ENCODE measurements at regions not wholly inside any gene's neighbourhood (a gene's known extent, or its start where the extent isn't known, plus 50 kb on each side); places are given as distances from the start of the nearest gene placed in this dataset.
"Not testable (repeated sequence)": the region's sequence is repeated elsewhere in the genome, so short reads cannot be mapped to it uniquely, and the experiment has no call there.

- H3K27ac ChIP-seq: no peak overlapping the region
- no peak overlapping the region for H3K4me3 ChIP-seq
These were observed 70.2 kb upstream of the ABLIM1 start for GRCh38 chr10:114728325-114728724.

GRCh38 chr10:114729103-114729659, 71.1 kb upstream of the ABLIM1 start:
- H3K27ac ChIP-seq: no peak overlapping the region
- H3K4me3 ChIP-seq: no peak overlapping the region

- H3K4me3 ChIP-seq: no peak overlapping the region
- H3K27ac ChIP-seq: no peak overlapping the region
These were observed 72.2 kb upstream of the ABLIM1 start for GRCh38 chr10:114730291-114730690.

- Histone ChIP-seq H3K4me3 (no peak overlapping the region), H3K27ac (no peak overlapping the region)
These were observed 74.9 kb upstream of the ABLIM1 start for GRCh38 chr10:114732931-114733330.

GRCh38 chr10:114735946-114736345, 77.9 kb upstream of the ABLIM1 start:
- Histone ChIP-seq H3K27ac (no peak overlapping the region), H3K4me3 (no peak overlapping the region)

GRCh38 chr10:114743521-114744231, 77.9 kb upstream of the FHIP2A start:
- Histone ChIP-seq H3K4me3 (no peak overlapping the region), H3K27ac (no peak overlapping the region)

- no peak overlapping the region for H3K27ac ChIP-seq
- H3K4me3 ChIP-seq: no peak overlapping the region
These were observed 75.0 kb upstream of the FHIP2A start for GRCh38 chr10:114746531-114746930.

- no peak overlapping the region for H3K4me3 ChIP-seq
- no peak overlapping the region for H3K27ac ChIP-seq
These were observed 73.3 kb upstream of the FHIP2A start for GRCh38 chr10:114748241-114748640.

GRCh38 chr10:114749014-114749413, 72.6 kb upstream of the FHIP2A start:
- Histone ChIP-seq H3K4me3 (no peak overlapping the region), H3K27ac (no peak overlapping the region)

GRCh38 chr10:114749510-114749909, 72.1 kb upstream of the FHIP2A start:
- no peak overlapping the region for H3K4me3 ChIP-seq
- H3K27ac ChIP-seq: peak overlapping the region in 1 of 21 experiments; percentile 12

GRCh38 chr10:114751856-114752255, 69.7 kb upstream of the FHIP2A start:
- Histone ChIP-seq H3K4me3 (no peak overlapping the region), H3K27ac (no peak overlapping the region)

- not testable (repeated sequence) for H3K4me3 ChIP-seq, H3K27ac ChIP-seq
These were observed 69.0 kb upstream of the FHIP2A start for GRCh38 chr10:114752570-114752969.

GRCh38 chr10:114753126-114753525, 68.5 kb upstream of the FHIP2A start:
- no peak overlapping the region for H3K27ac ChIP-seq
- no peak overlapping the region for H3K4me3 ChIP-seq

GRCh38 chr10:114754445-114755320, 66.9 kb upstream of the FHIP2A start:
- H3K27ac ChIP-seq: no peak overlapping the region
- no peak overlapping the region for H3K4me3 ChIP-seq

GRCh38 chr10:114755537-114755936, 66.0 kb upstream of the FHIP2A start:
- Histone ChIP-seq H3K27ac (no peak overlapping the region), H3K4me3 (no peak overlapping the region)

- H3K4me3 ChIP-seq: no peak overlapping the region
- H3K27ac ChIP-seq: peak overlapping the region in 1 of 21 experiments; percentile 6
These were observed 63.2 kb upstream of the FHIP2A start for GRCh38 chr10:114758331-114758730.

- H3K27ac ChIP-seq: no peak overlapping the region
- no peak overlapping the region for H3K4me3 ChIP-seq
These were observed 60.1 kb upstream of the FHIP2A start for GRCh38 chr10:114761205-114762193.

GRCh38 chr10:114762811-114763210, 58.8 kb upstream of the FHIP2A start:
- no peak overlapping the region for H3K4me3 ChIP-seq
- no peak overlapping the region for H3K27ac ChIP-seq

GRCh38 chr10:114764656-114765055, 56.9 kb upstream of the FHIP2A start:
- Histone ChIP-seq H3K27ac (no peak overlapping the region), H3K4me3 (no peak overlapping the region)

- H3K27ac ChIP-seq: no peak overlapping the region
- peak overlapping the region in 1 of 7 experiments; percentile 55 for H3K4me3 ChIP-seq
These were observed 55.1 kb upstream of the FHIP2A start for GRCh38 chr10:114766470-114766869.
